A549 (cell line): ENCODE measurements at regions not wholly inside any gene's neighbourhood (a gene's known extent, or its start where the extent isn't known, plus 50 kb on each side); places are given as distances from the start of the nearest gene placed in this dataset.

Source experiments
- ATAC-seq, 2 experiments: fragments of 200-7000 bp in 1 of 2; fragments of >200 bp in 1 of 2; cut with Nextera tagmentation in 1 of 2; cut with Tn5 transposase in 1 of 2; 3 replicates each; pipeline versions ENCODE4 v1.8.0 to v1.9.1; 2018 to 2020; ENCODE audit warnings: mild to moderate bottlenecking in 1 of 2, moderate library complexity in 1 of 2
- CTCF ChIA-PET: fragments of 300-600 bp; sonication (Branson Sonifier 250); formaldehyde crosslinking; extraction: SDS; loops from one replicate; lab custom pipeline; 2021; ENCODE audit warnings: antibody characterized with exemption, inconsistent platforms; lab: Yijun Ruan, JAX
- POLR2A ChIA-PET: fragments of 350-600 bp; formaldehyde crosslinking; extraction: SDS; loops from one replicate; lab custom pipeline; 2021; ENCODE audit warnings: antibody characterized with exemption, inconsistent platforms; lab: Yijun Ruan, JAX
- DNase-seq, 2 experiments: peaks; one replicate each; pipeline versions ENCODE4 v3.0.0 to v3.0.0-alpha.2; 2011 to 2016; ENCODE audit warnings: low read depth in 1 of 2, low spot score in 1 of 2
- FAIRE-seq: peaks from 2 replicates; lab custom pipeline; 2011; peaks lifted over from hg19 to GRCh38; lab: Jason Lieb, UNC
- H3K27ac ChIP-seq, 2 experiments: fragments of >200 bp; sonication (Bioruptor Twin); formaldehyde crosslinking; 3 replicates each; pipeline ENCODE4 v1.5.1; 2016 to 2017
- H3K4me1 ChIP-seq: fragments of >200 bp; sonication (Bioruptor Twin); formaldehyde crosslinking; 3 replicates; pipeline ENCODE4 v1.6.1; 2016
- H3K4me2 ChIP-seq: fragments of >200 bp; sonication (Bioruptor Twin); formaldehyde crosslinking; 3 replicates; pipeline ENCODE4 v1.6.1; 2016
- H3K4me3 ChIP-seq: fragments of >200 bp; sonication (Bioruptor Twin); formaldehyde crosslinking; 3 replicates; pipeline ENCODE4 v1.5.1; 2016
- H3K9me3 ChIP-seq: fragments of >200 bp; sonication (Bioruptor Twin); formaldehyde crosslinking; 3 replicates; pipeline ENCODE4 v1.6.1; 2016
- BHLHE40 ChIP-seq: IDR thresholded peaks from 2 replicates; pipeline ENCODE4 v1.6.1; 2012; ENCODE audit warnings: low read depth, low read length, inconsistent platforms
- CHD4 ChIP-seq: fragments of 200-600 bp; sonication (generic); IDR thresholded peaks from 2 replicates; pipeline ENCODE4 v1.6.1; 2016; ENCODE audit warnings: antibody characterized with exemption, mild to moderate bottlenecking, borderline replicate concordance
- EHMT2 ChIP-seq: fragments of 200-600 bp; sonication (generic); IDR thresholded peaks from 2 replicates; pipeline ENCODE4 v1.6.1; 2016; ENCODE audit warnings: antibody characterized with exemption, low read depth, mild to moderate bottlenecking, moderate library complexity
- EP300 ChIP-seq, 2 experiments: fragments of >200 bp; sonication (Bioruptor Twin); formaldehyde crosslinking; IDR thresholded peaks; 2 replicates in 1 of 2; 3 replicates in 1 of 2; pipeline ENCODE4 v1.6.1; 2016 to 2017
- HOXB5 ChIP-seq: fragments of 250-450 bp; sonication (Bioruptor Pico); IDR thresholded peaks from 2 replicates; pipeline ENCODE4 v1.5.0; 2020; ENCODE audit warnings: mild to moderate bottlenecking, moderate library complexity
- JUN ChIP-seq, 2 experiments: fragments of >200 bp; sonication (Bioruptor Twin); formaldehyde crosslinking; IDR thresholded peaks; 2 replicates in 1 of 2; 3 replicates in 1 of 2; pipeline ENCODE4 v1.6.1; 2016 to 2017
- KDM1A ChIP-seq: fragments of 200-600 bp; sonication (generic); IDR thresholded peaks from 2 replicates; pipeline ENCODE4 v1.6.1; 2016; ENCODE audit warnings: low read depth, mild to moderate bottlenecking
- NPAS2 ChIP-seq: fragments of 250-450 bp; sonication (Bioruptor Pico); IDR thresholded peaks from 2 replicates; pipeline ENCODE4 v1.8.0; 2022; ENCODE audit warnings: mild to moderate bottlenecking, moderate library complexity, borderline replicate concordance
- NR3C1 ChIP-seq: fragments of >200 bp; sonication (Bioruptor Twin); formaldehyde crosslinking; IDR thresholded peaks from 3 replicates; pipeline ENCODE4 v1.6.1; 2017
- PBX3 ChIP-seq: IDR thresholded peaks from 2 replicates; pipeline ENCODE4 v1.6.1; 2012
- RCOR1 ChIP-seq: fragments of 150-350 bp; IDR thresholded peaks from 2 replicates; pipeline ENCODE4 v1.6.1; 2014; ENCODE audit warnings: antibody characterized with exemption, low read length, low read depth
- REST ChIP-seq: fragments of 200-600 bp; sonication (generic); IDR thresholded peaks from 2 replicates; pipeline ENCODE4 v1.6.1; 2016; ENCODE audit warnings: antibody characterized with exemption, mild to moderate bottlenecking, moderate library complexity
- TFCP2L1 ChIP-seq: fragments of 250-450 bp; sonication (Bioruptor Pico); IDR thresholded peaks from 2 replicates; pipeline ENCODE4 v1.5.0; 2021; ENCODE audit warnings: mild to moderate bottlenecking
- ZC3H11A ChIP-seq: fragments of 450-650 bp; IDR thresholded peaks from 2 replicates; pipeline ENCODE4 v1.6.1; 2014; ENCODE audit warnings: antibody characterized with exemption, mild to moderate bottlenecking
- ZFP36 ChIP-seq: fragments of 450-650 bp; IDR thresholded peaks from 2 replicates; pipeline ENCODE4 v1.6.1; 2014; ENCODE audit warnings: borderline replicate concordance; ENCODE audit not compliant: partially characterized antibody
- WGBS: methylation state at CpG from one replicate; pipeline ENCODE4 v1.1.6; 2017; ENCODE audit errors: missing lambda C conversion rate; 5-methylcytosine and 5-hydroxymethylcytosine counted together
- TF ChIP-seq, protein P1 (sequence below): fragments of >200 bp; sonication (Bioruptor Twin); formaldehyde crosslinking; IDR thresholded peaks from 2 replicates; pipeline ENCODE4 v1.6.1; 2016
- TF ChIP-seq, protein P2 (sequence below): fragments of 250-450 bp; sonication (Bioruptor Pico); IDR thresholded peaks from 2 replicates; pipeline ENCODE4 v1.5.0; 2020; ENCODE audit warnings: low read depth, mild to moderate bottlenecking, moderate library complexity
- TF ChIP-seq, protein P3 (sequence below): fragments of >200 bp; sonication (Bioruptor Twin); formaldehyde crosslinking; IDR thresholded peaks from 3 replicates; pipeline ENCODE4 v1.5.1; 2016
- TF ChIP-seq, protein P4 (sequence below): IDR thresholded peaks from 2 replicates; pipeline ENCODE4 v1.6.1; 2012

DNA sequence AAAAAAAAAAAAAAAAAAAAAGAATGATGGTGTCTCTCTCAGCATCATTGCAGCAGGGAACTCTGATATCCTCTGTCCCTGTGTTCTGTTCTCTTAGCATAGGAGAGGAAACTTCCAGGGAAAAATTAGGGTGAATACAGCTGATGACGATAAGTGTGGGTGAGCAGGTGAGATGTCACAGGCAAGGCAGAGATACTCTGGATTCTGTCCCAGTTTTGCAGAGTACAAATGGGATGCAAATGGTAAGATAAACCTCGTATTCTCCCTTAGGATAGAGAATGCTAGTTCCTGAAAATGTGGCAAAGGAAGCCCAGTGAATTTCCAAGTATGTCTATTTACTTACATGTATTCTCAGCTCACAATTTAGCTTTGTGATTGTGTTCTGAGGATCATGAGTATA, 671.6 kb upstream of the BOD1L1 start:
- H3K9me3 ChIP-seq: no peaks in the 10 kb centered on the region
- H3K4me2 ChIP-seq: no peak overlapping the region
- TF ChIP-seq HOXB5 (CRISPR knock-in tag) (no peak), ZFP36 (no peak), KDM1A (no peak), PBX3 (no peak), TFCP2L1 (CRISPR knock-in tag) (no peak), BHLHE40 (no peak), ZC3H11A (no peak), NPAS2 (CRISPR knock-in tag) (no peak), REST (no peak), CHD4 (no peak), NR3C1 (no peak), EHMT2 (no peak), RCOR1 (no peak), JUN (IDR thresholded peaks at IDR 0.05) (no peak), EP300 (IDR thresholded peaks at IDR 0.05) (no peak)
- TF ChIP-seq, protein P1, sequence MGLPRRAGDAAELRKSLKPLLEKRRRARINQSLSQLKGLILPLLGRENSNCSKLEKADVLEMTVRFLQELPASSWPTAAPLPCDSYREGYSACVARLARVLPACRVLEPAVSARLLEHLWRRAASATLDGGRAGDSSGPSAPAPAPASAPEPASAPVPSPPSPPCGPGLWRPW: no peak
- TF ChIP-seq, protein P2, sequence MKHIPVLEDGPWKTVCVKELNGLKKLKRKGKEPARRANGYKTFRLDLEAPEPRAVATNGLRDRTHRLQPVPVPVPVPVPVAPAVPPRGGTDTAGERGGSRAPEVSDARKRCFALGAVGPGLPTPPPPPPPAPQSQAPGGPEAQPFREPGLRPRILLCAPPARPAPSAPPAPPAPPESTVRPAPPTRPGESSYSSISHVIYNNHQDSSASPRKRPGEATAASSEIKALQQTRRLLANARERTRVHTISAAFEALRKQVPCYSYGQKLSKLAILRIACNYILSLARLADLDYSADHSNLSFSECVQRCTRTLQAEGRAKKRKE (CRISPR knock-in tag): no peak
- TF ChIP-seq, protein P3, sequence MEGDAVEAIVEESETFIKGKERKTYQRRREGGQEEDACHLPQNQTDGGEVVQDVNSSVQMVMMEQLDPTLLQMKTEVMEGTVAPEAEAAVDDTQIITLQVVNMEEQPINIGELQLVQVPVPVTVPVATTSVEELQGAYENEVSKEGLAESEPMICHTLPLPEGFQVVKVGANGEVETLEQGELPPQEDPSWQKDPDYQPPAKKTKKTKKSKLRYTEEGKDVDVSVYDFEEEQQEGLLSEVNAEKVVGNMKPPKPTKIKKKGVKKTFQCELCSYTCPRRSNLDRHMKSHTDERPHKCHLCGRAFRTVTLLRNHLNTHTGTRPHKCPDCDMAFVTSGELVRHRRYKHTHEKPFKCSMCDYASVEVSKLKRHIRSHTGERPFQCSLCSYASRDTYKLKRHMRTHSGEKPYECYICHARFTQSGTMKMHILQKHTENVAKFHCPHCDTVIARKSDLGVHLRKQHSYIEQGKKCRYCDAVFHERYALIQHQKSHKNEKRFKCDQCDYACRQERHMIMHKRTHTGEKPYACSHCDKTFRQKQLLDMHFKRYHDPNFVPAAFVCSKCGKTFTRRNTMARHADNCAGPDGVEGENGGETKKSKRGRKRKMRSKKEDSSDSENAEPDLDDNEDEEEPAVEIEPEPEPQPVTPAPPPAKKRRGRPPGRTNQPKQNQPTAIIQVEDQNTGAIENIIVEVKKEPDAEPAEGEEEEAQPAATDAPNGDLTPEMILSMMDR: no peak
- TF ChIP-seq, protein P4, sequence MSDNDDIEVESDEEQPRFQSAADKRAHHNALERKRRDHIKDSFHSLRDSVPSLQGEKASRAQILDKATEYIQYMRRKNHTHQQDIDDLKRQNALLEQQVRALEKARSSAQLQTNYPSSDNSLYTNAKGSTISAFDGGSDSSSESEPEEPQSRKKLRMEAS: no peak
- ChIA-PET POLR2A (no interaction called here), CTCF (interaction anchor here (0.6 kb wide), 1 partner anchor 9 kb away, joined by 3 read pairs; no protein-coding TSS in a partner anchor)
- ATAC-seq (no peak), FAIRE-seq (no peak), DNase-seq (no peak)
- H3K4me3 ChIP-seq: no peak overlapping the region
- H3K4me1 ChIP-seq: no peaks in the 10 kb centered on the region
- WGBS: 75% methylated on average over 2 of the region's 2 CpGs
- H3K27ac ChIP-seq: no peak overlapping the region

DNA sequence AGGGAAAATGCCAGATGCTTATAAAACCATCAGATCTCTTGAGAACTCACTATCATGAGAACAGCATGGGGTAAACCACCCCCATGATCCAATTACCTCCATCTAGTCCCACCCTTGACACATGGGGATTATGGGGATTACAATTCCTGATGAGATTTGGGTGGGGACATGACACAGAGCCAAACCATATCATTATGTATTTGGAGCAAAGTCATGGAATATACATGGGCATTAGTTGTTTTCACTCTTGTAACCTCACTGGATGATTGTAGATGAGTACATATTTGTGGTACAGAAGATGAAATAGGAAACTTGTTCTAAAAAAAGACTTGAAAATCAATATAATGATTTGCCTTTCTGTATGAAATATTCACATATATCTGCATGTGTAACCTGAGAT, 674.5 kb upstream of the BOD1L1 start:
- TF ChIP-seq EHMT2: no peak
- TF ChIP-seq, protein P3: no peak
- ChIA-PET POLR2A (no interaction called here), CTCF (no interaction called here)
- Histone ChIP-seq H3K9me3 (no peaks in the 10 kb centered on the region), H3K4me1 (no peaks in the 10 kb centered on the region), H3K4me3 (no peak overlapping the region), H3K4me2 (no peak overlapping the region), H3K27ac (no peak overlapping the region)
- no peak for DNase-seq
- FAIRE-seq: no peak
- no peak for ATAC-seq
